A549 (cell line): ENCODE measurements at regions not wholly inside any gene's neighbourhood (a gene's known extent, or its start where the extent isn't known, plus 50 kb on each side); places are given as distances from the start of the nearest gene placed in this dataset.

Experiments used
- CEBPB ChIP-seq, 2 experiments: fragments of >200 bp in 1 of 2; sonication (Bioruptor Twin) in 1 of 2; formaldehyde crosslinking in 1 of 2; IDR thresholded peaks; 2 replicates each; pipeline ENCODE4 v1.6.1; 2012 to 2016
- CHD2 ChIP-seq: fragments of 150-350 bp; IDR thresholded peaks from 2 replicates; pipeline ENCODE4 v1.6.1; 2014; ENCODE audit warnings: low read length; ENCODE audit not compliant: partially characterized antibody
- CTCF ChIP-seq: fragments of >200 bp; sonication (Bioruptor Twin); formaldehyde crosslinking; IDR thresholded peaks from 3 replicates; pipeline ENCODE4 v1.5.1; 2016
- HDAC2 ChIP-seq: fragments of 200-600 bp; sonication (generic); IDR thresholded peaks from 2 replicates; pipeline ENCODE4 v1.6.1; 2016
- MYC ChIP-seq: IDR thresholded peaks from 2 replicates; pipeline ENCODE4 v1.6.1; 2012; ENCODE audit warnings: mild to moderate bottlenecking, inconsistent platforms, low read length, improper control_type of control experiment, borderline replicate concordance
- POLR2A ChIP-seq: IDR thresholded peaks from 2 replicates; pipeline ENCODE4 v1.6.1; 2012; ENCODE audit warnings: mild to moderate bottlenecking, low read length
- RAD21 ChIP-seq, 2 experiments: fragments of >200 bp in 1 of 2; sonication (Bioruptor Twin) in 1 of 2; formaldehyde crosslinking in 1 of 2; IDR thresholded peaks in 1 of 2; conservative IDR thresholded peaks in 1 of 2; 2 replicates in 1 of 2; 3 replicates in 1 of 2; pipeline ENCODE4 v1.6.1; 2012 to 2018; ENCODE audit warnings: inconsistent platforms in 1 of 2

- TF ChIP-seq POLR2A (no peak), CHD2 (no peak), CTCF (no peak), RAD21 (conservative IDR thresholded peaks at IDR 0.05 in 1 of 2, IDR thresholded peaks at IDR 0.05 in 1 of 2) (no peak), MYC (no peak), HDAC2 (no peak), CEBPB (IDR thresholded peaks at IDR 0.05) (no peak)
Observed at GRCh38 chr1:95983831-95984230, 737.8 kb upstream of the PTBP2 start.
